ENCODE measurements at regions not wholly inside any gene's neighbourhood (a gene's known extent, or its start where the extent isn't known, plus 50 kb on each side); places are given as distances from the start of the nearest gene placed in this dataset.

DNA sequence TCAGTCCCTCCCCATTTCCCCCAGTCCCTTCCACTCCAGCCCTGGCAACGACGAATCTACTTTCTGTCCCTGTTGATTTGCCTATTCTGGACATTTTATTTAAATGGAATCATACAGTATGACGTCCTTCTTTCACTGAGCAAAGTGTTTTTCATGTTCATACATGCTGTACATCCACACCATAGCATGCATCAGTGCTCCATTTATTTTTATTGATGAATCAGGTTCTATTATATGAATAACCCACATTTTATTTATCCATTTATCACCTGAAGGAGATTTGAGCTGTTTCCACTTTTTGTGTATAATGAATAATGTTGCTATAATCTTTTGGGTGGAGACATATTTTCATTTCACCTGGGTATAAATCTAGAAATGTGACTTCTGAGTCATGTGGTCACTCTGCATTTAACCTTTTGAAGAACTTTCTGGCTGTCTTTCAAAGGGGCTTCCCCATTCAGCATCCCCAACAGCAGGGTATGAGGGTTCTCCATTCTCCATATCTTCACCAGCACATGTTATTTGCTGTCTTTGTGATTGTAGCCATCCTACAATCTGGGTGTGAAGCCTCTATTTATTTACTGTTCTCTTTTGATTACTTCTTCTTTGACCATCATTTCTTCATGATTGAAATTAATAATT, 531.7 kb downstream of the ETS1 start:
- no peak for DNase-seq
- ATAC-seq = no peak
- Mint-ChIP-seq H3K27me3 (no peaks in the 10 kb centered on the region), H3K9me3 (ENCODE audit: low read depth) (no peaks in the 10 kb centered on the region), H3K4me3 (no peak overlapping the region), H3K36me3 (peaks cover 3% of the 10 kb centered on the region), H3K4me1 (peaks cover 50% of the 10 kb centered on the region), H3K27ac (peak overlapping the region; percentile 2)
- CTCF ChIA-PET = interaction anchor here (1.5 kb wide), 1 partner anchor 102 kb away, joined by 5 read pairs; no protein-coding TSS in a partner anchor

DNA sequence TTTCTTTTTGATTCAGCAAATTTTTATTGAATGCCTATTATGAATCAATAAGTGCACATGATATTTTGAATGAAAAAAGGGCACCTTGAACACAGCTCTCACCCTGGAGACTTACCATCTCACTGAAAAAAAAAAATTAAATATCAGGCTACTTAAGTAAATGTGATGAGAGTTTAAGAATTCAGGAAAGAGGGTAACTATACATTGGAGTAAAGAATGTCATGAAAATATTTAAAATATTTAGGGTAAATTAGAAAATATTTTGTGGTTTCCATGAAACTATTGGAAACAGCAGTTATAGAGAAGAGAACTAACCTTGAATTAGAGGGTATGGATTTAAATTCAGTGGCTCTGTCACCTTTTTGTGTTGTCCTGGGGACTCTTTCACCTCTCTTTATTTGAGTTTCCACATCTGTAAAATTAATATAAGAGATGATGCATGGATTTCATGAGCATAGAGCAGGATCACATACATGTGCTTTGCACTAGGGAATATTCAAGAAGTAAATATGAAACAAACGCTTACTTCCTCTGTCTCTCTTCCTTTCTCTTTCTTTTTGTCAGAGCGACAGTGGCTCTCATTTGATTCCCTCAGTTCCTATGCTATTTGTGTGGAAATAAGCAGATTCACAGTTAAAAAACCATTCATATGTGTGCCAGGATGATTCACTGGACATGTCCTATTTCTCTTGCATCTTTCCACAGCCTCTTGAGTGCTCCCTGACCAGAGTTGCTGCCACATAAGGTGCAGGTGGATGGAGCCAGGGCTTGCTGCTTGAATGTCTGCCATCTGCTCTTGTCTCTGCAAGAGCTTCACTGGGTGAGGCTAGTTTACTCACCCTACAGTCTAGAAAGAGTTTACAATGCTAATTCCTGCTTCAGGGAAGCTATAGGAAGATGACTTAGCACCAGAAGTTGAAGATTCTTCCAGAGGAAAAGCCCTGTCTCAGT, 533.1 kb downstream of the ETS1 start:
- CTCF ChIA-PET = interaction anchor here (0.6 to 7.3 kb wide), 4 partner anchors 14 to 578 kb away, joined by 3 to 51 read pairs (median 7); no protein-coding TSS in a partner anchor
- H3K4me3 Mint-ChIP-seq = peak overlapping the region; percentile 75
- no peaks in the 10 kb centered on the region for H3K27me3 Mint-ChIP-seq
- DNase-seq (no peak), ATAC-seq (peak; percentile 60)
- no peaks in the 10 kb centered on the region for H3K9me3 Mint-ChIP-seq (ENCODE audit: low read depth)
- H3K27ac Mint-ChIP-seq = peak overlapping the region; percentile 89
- peaks cover 58% of the 10 kb centered on the region for H3K4me1 Mint-ChIP-seq
- peaks cover 4% of the 10 kb centered on the region for H3K36me3 Mint-ChIP-seq

DNA sequence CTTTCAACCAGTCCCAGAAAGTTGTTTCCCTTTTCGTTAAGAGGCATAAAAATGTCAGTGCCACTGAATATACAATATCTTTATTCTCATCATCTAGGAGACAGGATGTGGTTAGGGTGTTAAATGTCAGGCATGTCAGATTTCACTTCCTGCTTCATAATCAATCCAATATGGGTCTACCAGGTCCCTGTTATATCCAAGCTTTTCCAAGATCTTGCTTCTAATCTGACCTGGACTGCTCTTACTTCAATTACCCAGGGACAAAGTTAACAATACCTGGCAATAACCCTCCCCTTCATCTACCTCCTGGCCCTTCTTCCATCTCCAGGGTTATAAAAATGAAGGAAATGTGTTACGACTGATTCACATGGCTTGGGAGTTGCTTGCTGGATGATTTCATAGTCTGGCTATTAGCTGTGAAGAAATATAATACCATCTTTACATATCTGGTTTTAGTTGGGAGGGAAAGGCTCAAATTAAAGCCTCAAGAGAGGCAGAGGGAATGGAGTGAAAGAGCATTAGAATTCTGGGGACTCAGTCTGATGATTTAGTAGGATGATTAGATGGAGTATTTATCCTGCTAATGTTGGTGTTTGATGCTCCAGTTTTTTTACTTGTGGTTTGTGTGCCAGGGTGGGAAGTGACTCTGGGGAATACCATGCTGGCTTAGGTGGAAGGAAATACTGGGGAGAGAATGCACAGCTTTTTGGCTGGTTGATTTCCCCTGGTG, 534.3 kb downstream of the ETS1 start:
- Mint-ChIP-seq H3K27me3 (no peaks in the 10 kb centered on the region), H3K4me3 (peak overlapping the region; percentile 49), H3K27ac (peak overlapping the region; percentile 87), H3K9me3 (ENCODE audit: low read depth) (no peaks in the 10 kb centered on the region), H3K36me3 (peaks cover 7% of the 10 kb centered on the region), H3K4me1 (peaks cover 58% of the 10 kb centered on the region)
- peak; percentile 68 for ATAC-seq
- DNase-seq = no peak
- CTCF ChIA-PET = interaction anchor here (1.0 to 7.3 kb wide), 4 partner anchors 13 to 579 kb away, joined by 3 to 51 read pairs (median 7); no protein-coding TSS in a partner anchor

DNA sequence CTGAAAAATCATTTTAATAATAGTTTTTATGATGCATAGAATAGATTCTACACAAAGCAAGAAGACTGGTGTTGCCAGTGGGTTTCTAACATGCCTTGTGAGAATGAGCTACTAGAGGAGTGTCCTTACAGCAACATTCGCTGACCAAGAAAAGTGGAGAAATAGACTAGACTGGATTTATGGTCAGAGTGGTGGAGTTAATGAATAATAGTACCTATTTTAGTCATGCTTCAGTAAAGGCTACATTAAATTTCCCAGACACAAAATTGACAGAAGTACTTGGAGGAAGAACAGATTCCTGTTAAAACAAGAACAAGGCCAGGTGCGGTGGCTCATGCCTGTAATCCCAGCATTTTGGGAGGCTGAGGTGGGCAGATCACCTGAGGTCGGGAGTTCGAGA, 539.2 kb downstream of the ETS1 start:
- no peaks in the 10 kb centered on the region for H3K27me3 Mint-ChIP-seq
- no peak overlapping the region for H3K27ac Mint-ChIP-seq
- ATAC-seq (no peak), DNase-seq (no peak)
- CTCF ChIA-PET = interaction anchor here (2.3 to 7.3 kb wide), 2 partner anchors 11 to 111 kb away, joined by 7 to 51 read pairs; no protein-coding TSS in a partner anchor
- peaks cover 45% of the 10 kb centered on the region for H3K4me1 Mint-ChIP-seq
- H3K4me3 Mint-ChIP-seq = no peak overlapping the region
- peaks cover 3% of the 10 kb centered on the region for H3K9me3 Mint-ChIP-seq (ENCODE audit: low read depth)
- peaks cover 17% of the 10 kb centered on the region for H3K36me3 Mint-ChIP-seq

DNA sequence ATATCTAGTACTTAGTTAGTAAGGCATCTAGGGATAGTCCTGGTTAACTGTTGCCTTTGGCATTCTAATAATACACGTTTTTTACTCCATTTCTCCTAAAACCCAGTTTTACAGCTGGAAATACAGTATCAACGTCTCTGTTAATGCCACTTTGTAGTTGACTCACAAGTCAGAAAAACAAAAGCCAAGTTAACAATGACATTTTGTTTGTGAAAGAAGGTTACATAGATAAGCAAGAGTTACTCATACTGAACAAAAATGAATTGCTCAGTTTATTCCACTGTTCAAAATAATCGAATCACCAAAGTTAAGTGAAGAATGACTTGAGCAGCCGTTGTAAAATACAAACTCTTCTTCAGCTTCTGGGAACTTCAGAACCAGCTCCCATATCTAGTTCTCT, 540.3 kb downstream of the ETS1 start:
- H3K4me3 Mint-ChIP-seq = no peak overlapping the region
- CTCF ChIA-PET = interaction anchor here (2.1 to 2.3 kb wide), 2 partner anchors 10 to 111 kb away, joined by 7 to 10 read pairs; no protein-coding TSS in a partner anchor
- no peaks in the 10 kb centered on the region for H3K27me3 Mint-ChIP-seq
- peaks cover 40% of the 10 kb centered on the region for H3K4me1 Mint-ChIP-seq
- peaks cover 17% of the 10 kb centered on the region for H3K36me3 Mint-ChIP-seq
- no peak overlapping the region for H3K27ac Mint-ChIP-seq
- no peak for DNase-seq
- peaks cover 3% of the 10 kb centered on the region for H3K9me3 Mint-ChIP-seq (ENCODE audit: low read depth)
- no peak for ATAC-seq

DNA sequence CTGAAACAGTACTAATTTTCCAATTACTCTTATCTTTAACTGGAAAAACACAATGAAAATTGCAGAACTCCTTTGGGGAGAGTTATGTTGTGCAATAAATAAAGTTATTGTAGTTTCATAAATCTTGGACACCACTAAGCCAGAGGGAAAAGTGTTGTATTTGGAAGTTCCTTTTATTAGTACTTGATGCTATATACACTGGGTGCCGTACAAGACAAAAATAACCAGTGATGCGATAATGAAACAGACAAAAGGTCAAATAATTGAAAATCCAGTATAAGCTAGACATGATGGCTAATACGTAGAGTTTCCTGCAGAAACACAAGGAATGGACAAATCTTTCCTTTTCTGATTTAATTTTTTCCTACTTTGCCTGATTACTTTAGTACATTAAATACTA, 541.1 kb downstream of the ETS1 start:
- H3K4me1 Mint-ChIP-seq = peaks cover 38% of the 10 kb centered on the region
- DNase-seq = no peak

DNA sequence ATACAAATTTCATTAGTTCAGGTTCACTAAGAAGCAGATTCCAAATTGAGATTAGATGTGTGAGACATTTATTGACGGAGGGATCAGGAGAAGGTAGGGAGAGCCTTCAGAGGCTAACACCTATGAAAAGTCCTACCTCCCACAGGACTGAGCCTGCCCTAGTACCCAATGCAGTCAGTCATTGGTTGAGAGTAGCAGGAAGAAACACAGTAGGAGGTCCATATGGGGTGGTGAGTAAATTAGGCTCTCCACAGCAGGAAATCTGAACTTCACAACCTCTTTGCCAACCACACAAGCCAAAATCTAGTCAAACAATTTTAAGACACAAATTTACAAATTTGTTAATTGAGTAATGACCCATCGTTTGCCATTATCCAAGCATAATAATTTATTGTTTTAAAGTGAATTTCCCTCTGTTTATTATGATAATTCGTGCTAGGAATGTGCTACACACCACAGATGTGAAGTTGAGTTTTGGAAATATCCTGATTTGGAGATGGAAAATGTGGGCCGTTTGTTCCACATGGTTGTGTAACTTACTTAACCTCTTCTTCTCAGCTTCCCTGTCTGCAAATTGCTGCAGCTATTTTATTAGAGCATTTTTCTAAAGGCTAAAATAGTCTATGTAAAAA, 542.1 kb downstream of the ETS1 start:
- CTCF ChIA-PET = interaction anchor here (0.9 kb wide), 1 partner anchor 107 kb away, joined by 3 read pairs; no protein-coding TSS in a partner anchor
- Mint-ChIP-seq H3K9me3 (ENCODE audit: low read depth) (peaks cover 3% of the 10 kb centered on the region), H3K27me3 (no peaks in the 10 kb centered on the region), H3K4me1 (peaks cover 38% of the 10 kb centered on the region), H3K36me3 (peaks cover 17% of the 10 kb centered on the region), H3K27ac (no peak overlapping the region), H3K4me3 (no peak overlapping the region)
- ATAC-seq (no peak), DNase-seq (no peak)

More for the DNA sequence above, 541.1 kb downstream of the ETS1 start:
- Mint-ChIP-seq H3K27me3 (no peaks in the 10 kb centered on the region), H3K27ac (no peak overlapping the region), H3K36me3 (peaks cover 17% of the 10 kb centered on the region), H3K4me3 (no peak overlapping the region), H3K9me3 (ENCODE audit: low read depth) (peaks cover 3% of the 10 kb centered on the region)
- no peak for ATAC-seq
- CTCF ChIA-PET = interaction anchor here (2.1 to 2.3 kb wide), 2 partner anchors 9 to 112 kb away, joined by 7 to 10 read pairs; no protein-coding TSS in a partner anchor

DNA sequence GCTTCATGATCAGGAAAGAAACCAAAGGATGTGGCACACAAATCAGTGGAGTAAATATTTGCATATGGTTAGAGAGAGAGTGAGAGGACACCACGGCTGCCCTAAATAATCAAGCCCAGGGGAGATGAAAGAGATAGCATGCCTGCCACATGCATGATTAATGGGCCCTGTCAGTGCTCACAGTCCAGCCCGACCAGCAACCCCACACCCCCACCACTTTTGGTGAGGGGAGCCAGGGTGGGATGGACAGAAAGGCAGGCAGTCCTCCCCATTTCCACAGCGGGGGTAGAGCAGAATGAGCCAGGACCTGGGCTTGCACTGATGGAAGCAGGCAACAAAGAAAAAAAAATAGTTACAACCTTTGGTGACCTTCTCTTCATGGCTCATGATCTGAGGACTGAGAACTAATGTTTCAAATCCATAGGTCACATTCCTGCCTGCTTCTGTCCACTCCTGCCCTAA, 545.0 kb downstream of the ETS1 start:
- Mint-ChIP-seq H3K27ac (peak overlapping the region; percentile 57), H3K4me3 (no peak overlapping the region), H3K4me1 (peaks cover 50% of the 10 kb centered on the region), H3K27me3 (no peaks in the 10 kb centered on the region), H3K36me3 (peaks cover 14% of the 10 kb centered on the region), H3K9me3 (ENCODE audit: low read depth) (peaks cover 3% of the 10 kb centered on the region)
- CTCF ChIA-PET = no interaction called here
- no peak for ATAC-seq
- no peak for DNase-seq

DNA sequence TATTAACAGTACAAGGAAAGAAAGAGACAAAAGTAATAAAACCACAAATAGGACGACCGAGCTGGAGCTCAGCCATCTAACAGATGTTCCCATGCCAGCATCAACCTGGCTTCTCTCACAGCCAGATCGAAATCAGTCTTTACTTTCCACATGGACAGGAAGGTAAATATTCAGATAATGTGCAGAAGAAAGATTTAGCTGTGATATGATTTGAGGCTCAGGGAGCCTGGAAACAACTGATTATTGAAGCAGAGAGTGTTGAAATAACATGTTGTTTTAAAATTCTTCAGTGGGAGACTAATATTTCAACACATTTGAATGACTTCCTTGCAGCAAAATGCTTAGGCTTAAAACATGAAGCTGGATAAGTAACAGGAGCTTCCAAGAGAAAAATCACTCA, 546.8 kb downstream of the ETS1 start:
- H3K4me1 Mint-ChIP-seq = peaks cover 50% of the 10 kb centered on the region
- no peak for DNase-seq
- H3K9me3 Mint-ChIP-seq (ENCODE audit: low read depth) = peaks cover 3% of the 10 kb centered on the region
- CTCF ChIA-PET = interaction anchor here (0.8 to 3.2 kb wide), 5 partner anchors 10 to 132 kb away, joined by 3 to 32 read pairs (median 5); no protein-coding TSS in a partner anchor
- no peaks in the 10 kb centered on the region for H3K27me3 Mint-ChIP-seq
- ATAC-seq = no peak
- H3K36me3 Mint-ChIP-seq = peaks cover 14% of the 10 kb centered on the region
- H3K27ac Mint-ChIP-seq = no peak overlapping the region
- H3K4me3 Mint-ChIP-seq = no peak overlapping the region

DNA sequence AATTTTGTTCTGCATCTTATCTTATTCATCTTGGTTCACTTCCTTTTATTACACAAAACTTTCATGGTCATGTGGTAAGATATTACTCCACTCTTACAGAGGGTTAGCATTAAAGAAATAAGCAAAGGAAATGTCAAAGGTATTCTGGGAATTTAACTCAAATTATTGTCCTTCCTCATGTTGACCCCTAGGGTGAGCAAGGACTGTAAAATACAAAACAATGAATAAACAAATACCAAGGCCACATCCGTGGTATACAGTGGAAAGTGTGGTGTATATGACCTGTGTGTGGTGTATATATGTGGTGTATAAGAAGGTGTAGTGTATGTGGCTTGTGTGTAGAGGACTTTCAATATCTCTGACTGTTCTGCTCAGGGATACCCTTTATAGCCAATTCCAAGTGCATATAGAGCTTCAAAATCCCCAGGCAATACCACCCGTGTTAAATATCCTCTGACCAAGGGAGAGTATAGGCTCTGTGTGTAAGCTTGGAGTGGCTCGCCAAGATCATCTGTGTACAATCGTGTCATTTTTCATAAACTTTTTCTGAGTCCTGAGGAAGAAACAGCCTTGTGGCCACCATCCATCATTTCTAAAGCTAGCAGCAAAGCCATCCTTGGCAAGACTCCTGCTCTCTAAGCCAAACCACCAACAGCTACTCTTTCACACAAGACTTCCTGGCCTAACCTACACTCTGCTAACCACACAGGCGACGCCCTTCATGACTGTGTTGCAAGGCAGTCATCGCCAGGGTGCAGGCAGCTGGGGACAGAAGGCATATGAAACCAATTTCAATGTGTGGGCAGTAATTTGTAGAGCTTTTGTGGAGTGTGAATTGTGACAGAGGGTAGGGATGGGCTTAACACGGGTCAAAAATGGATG, 548.0 kb downstream of the ETS1 start:
- DNase-seq = peak; percentile 95
- peaks cover 40% of the 10 kb centered on the region for H3K4me1 Mint-ChIP-seq
- CTCF ChIA-PET = interaction anchor here (0.7 to 4.0 kb wide), 24 partner anchors 9 to 816 kb away, joined by 3 to 54 read pairs (median 4); no protein-coding TSS in a partner anchor
- H3K9me3 Mint-ChIP-seq (ENCODE audit: low read depth) = peaks cover 3% of the 10 kb centered on the region
- peak overlapping the region; percentile 71 for H3K4me3 Mint-ChIP-seq
- peak overlapping the region; percentile 96 for H3K27ac Mint-ChIP-seq
- peak; percentile 91 for ATAC-seq
- H3K36me3 Mint-ChIP-seq = peaks cover 13% of the 10 kb centered on the region
- no peaks in the 10 kb centered on the region for H3K27me3 Mint-ChIP-seq

DNA sequence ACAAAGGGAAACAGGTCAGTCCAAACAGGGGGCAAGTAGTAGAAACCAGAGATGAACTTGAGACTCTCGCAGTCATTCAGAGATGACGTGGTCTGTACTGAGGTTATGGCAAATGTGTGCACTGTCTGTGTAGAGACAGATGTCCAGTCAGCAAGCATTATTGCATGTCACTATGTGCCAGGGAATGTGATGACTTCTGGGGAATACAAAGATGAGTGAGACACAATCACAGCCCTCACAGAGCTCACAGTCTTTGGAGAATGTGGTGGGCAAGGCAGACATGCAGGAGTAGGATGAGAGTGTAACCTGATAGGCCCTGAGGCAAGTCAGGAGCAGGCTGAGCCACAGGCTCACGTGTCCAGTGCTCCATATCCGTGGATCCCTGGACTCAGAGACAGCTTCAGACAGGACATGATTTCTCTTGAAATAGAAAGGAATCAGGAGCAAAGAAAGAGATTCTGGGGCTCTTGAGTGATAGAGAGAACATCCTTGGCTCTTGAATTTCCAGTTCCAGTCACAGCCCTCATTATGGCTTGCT, 550.7 kb downstream of the ETS1 start:
- H3K9me3 Mint-ChIP-seq (ENCODE audit: low read depth) = no peaks in the 10 kb centered on the region
- DNase-seq (peak; percentile 44), ATAC-seq (no peak)
- peaks cover 31% of the 10 kb centered on the region for H3K4me1 Mint-ChIP-seq
- H3K36me3 Mint-ChIP-seq = peaks cover 1% of the 10 kb centered on the region
- no peak overlapping the region for H3K4me3 Mint-ChIP-seq
- CTCF ChIA-PET = interaction anchor here (0.6 to 4.0 kb wide), 8 partner anchors 11 to 928 kb away, joined by 3 to 54 read pairs (median 5); no protein-coding TSS in a partner anchor
- no peaks in the 10 kb centered on the region for H3K27me3 Mint-ChIP-seq
- H3K27ac Mint-ChIP-seq = no peak overlapping the region
